GM12864 (cell line): ENCODE measurements at regions not wholly inside any gene's neighbourhood (a gene's known extent, or its start where the extent isn't known, plus 50 kb on each side); places are given as distances from the start of the nearest gene placed in this dataset.
"Not testable (repeated sequence)": the region's sequence is repeated elsewhere in the genome, so short reads cannot be mapped to it uniquely, and the experiment has no call there.

Source experiments
- DNase-seq: peaks from one replicate; pipeline ENCODE4 v3.0.0-alpha.2; 2011; ENCODE audit warnings: low read depth
- H3K4me3 ChIP-seq: 2 replicates; pipeline ENCODE4 v1.5.1; 2011; ENCODE audit warnings: mild to moderate bottlenecking, low read depth, low read length, control low read depth
- TF ChIP-seq, protein P1 (sequence below): IDR thresholded peaks from 2 replicates; pipeline ENCODE4 v1.5.1; 2011; ENCODE audit warnings: low read depth, mild to moderate bottlenecking, moderate library complexity, low read length, control low read depth, inconsistent platforms; ENCODE audit errors: missing control alignments

- no peak for DNase-seq
- TF ChIP-seq, protein P1, sequence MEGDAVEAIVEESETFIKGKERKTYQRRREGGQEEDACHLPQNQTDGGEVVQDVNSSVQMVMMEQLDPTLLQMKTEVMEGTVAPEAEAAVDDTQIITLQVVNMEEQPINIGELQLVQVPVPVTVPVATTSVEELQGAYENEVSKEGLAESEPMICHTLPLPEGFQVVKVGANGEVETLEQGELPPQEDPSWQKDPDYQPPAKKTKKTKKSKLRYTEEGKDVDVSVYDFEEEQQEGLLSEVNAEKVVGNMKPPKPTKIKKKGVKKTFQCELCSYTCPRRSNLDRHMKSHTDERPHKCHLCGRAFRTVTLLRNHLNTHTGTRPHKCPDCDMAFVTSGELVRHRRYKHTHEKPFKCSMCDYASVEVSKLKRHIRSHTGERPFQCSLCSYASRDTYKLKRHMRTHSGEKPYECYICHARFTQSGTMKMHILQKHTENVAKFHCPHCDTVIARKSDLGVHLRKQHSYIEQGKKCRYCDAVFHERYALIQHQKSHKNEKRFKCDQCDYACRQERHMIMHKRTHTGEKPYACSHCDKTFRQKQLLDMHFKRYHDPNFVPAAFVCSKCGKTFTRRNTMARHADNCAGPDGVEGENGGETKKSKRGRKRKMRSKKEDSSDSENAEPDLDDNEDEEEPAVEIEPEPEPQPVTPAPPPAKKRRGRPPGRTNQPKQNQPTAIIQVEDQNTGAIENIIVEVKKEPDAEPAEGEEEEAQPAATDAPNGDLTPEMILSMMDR = no peak
- H3K4me3 ChIP-seq = no peak overlapping the region
Measured at GRCh38 chr16:48059936-48060335, 95.9 kb downstream of the ABCC12 start.

DNA sequence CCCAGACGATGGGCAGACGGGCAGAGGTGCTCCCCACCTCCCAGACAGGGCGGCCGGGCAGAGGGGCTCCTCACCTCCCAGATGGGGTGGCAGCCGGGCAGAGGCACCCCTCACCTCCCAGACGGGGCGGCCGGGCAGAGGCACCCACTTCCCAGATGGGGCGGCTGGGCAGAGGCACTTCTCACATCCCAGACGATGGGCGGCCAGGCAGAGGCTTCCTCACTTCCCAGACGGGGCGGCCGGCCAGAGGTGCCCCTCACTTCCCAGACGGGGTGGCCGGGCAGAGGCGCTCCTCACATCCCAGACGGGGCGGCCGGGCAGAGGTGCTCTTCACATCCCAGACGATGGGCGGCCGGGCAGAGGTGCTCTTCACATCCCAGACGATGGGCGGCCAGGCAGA lies 96.6 kb downstream of the ABCC12 start:
- not testable (repeated sequence) for H3K4me3 ChIP-seq, DNase-seq

GRCh38 chr16:48057048-48057447 lies 98.7 kb downstream of the ABCC12 start:
- no peak for DNase-seq
- TF ChIP-seq, protein P1 = no peak
- no peak overlapping the region for H3K4me3 ChIP-seq

- H3K4me3 ChIP-seq = no peak overlapping the region
- peak; percentile 8 for DNase-seq
- TF ChIP-seq, protein P1 = peak; percentile 91
Measured at GRCh38 chr16:48054881-48055601, 100.8 kb downstream of the ABCC12 start.

GRCh38 chr16:48053418-48053745 lies 102.4 kb downstream of the ABCC12 start:
- no peak overlapping the region for H3K4me3 ChIP-seq
- DNase-seq = no peak
- TF ChIP-seq, protein P1 = no peak

DNA sequence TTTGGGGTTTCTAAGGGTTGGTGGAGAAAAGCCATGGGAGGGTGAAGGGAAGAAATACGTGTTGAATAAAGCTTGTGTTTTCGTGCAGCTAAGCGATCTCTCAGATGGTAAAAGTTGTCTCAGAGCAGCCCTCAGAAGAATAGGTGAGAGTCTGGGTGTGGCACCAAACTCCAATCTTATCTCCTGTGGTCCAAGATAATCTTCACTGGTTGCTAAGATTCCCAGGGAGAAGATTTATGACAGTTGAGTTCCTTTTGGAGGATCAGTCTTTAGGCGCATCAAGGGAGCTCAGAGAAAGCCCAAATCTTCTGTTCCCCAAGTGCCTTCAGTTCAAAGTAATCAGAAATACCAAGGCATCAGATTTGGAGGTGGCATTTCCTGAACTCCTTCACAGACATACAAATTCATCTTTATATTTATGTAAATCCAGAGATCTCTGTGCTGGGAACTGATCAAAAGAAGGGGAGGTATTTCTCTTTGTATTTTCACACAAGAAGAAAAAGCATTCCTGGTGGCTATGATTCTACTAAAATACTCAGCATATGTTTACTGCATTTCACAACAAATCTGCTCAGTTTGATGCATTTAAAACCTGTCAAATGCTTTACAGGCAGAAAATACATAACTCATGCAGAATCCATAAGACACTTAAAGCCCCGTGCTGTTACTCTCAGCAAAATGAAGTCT lies 102.9 kb downstream of the ABCC12 start:
- DNase-seq = no peak
- no peak overlapping the region for H3K4me3 ChIP-seq
- TF ChIP-seq, protein P1 = no peak

DNA sequence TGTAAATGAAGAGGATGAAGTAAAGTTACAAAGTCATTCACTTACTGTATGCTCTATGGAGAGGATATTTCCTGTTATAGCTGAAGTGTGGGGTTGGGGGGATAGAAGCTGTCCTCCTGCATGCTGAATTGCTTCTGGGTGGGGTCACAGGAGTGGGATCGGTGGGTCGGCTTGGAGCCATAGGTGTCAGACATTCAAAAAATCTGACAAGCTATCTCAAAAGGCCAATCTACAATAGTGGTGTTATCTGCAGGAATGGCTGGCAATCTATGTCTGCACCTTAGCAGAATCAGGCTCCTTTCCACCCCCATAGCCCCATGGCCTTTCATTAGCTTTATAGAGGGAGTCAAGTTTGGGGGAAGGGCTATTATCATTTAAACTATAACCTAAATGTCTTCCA lies 104.9 kb downstream of the ABCC12 start:
- no peak overlapping the region for H3K4me3 ChIP-seq
- DNase-seq = no peak
- TF ChIP-seq, protein P1 = no peak
